H1 (cell line): ENCODE measurements at regions not wholly inside any gene's neighbourhood (a gene's known extent, or its start where the extent isn't known, plus 50 kb on each side); places are given as distances from the start of the nearest gene placed in this dataset.
A peak's percentile ranks its signal among the peaks of the same experiment; 100 is the strongest.

Experiments
- CTCF ChIA-PET: fragments of 300-600 bp; sonication (Branson Sonifier 250); formaldehyde crosslinking; loops from one replicate; lab custom pipeline; 2021; ENCODE audit not compliant: partially characterized antibody; lab: Charles Lee
- POLR2A ChIA-PET: fragments of 300-600 bp; sonication (Branson Sonifier 250); formaldehyde crosslinking; loops from one replicate; lab custom pipeline; 2021; ENCODE audit warnings: inconsistent platforms; ENCODE audit not compliant: partially characterized antibody; lab: Charles Lee
- DNase-seq, 2 experiments: peaks; one replicate each; pipeline versions ENCODE4 v3.0.0 to v3.0.0-alpha.2; 2010 to 2022; ENCODE audit warnings: low spot score in 2 of 2, low read depth in 1 of 2, mixed read lengths in 1 of 2
- FAIRE-seq: peaks from 2 replicates; lab custom pipeline; 2011; peaks lifted over from hg19 to GRCh38; lab: Jason Lieb, UNC
- H2AFZ ChIP-seq: 2 replicates; pipeline ENCODE4 v1.8.1; 2012; ENCODE audit warnings: low read length, inconsistent platforms
- H2AK5ac ChIP-seq: 2 replicates; pipeline ENCODE4 v1.6.1; 2013; ENCODE audit warnings: low read depth, low read length
- H2BK120ac ChIP-seq: replicated peaks from 2 replicates; pipeline ENCODE3; 2013; ENCODE audit warnings: low read depth, low read length, inconsistent platforms
- H2BK12ac ChIP-seq: 2 replicates; pipeline ENCODE4 v1.6.1; 2013; ENCODE audit warnings: low read depth, low read length
- H2BK15ac ChIP-seq: 2 replicates; pipeline ENCODE4 v1.6.1; 2013; ENCODE audit warnings: low read length
- H2BK20ac ChIP-seq: 2 replicates; pipeline ENCODE4 v1.6.1; 2013; ENCODE audit warnings: low read length
- H2BK5ac ChIP-seq: 2 replicates; pipeline ENCODE4 v1.6.1; 2013; ENCODE audit warnings: low read depth, low read length
- H3K14ac ChIP-seq: 2 replicates; pipeline ENCODE4 v1.6.1; 2013; ENCODE audit warnings: inconsistent platforms; ENCODE audit not compliant: insufficient read length
- H3K18ac ChIP-seq: 2 replicates; pipeline ENCODE4 v1.6.1; 2013; ENCODE audit warnings: low read length; ENCODE audit errors: extremely low read depth
- H3K23ac ChIP-seq: 2 replicates; pipeline ENCODE4 v1.6.1; 2013; ENCODE audit warnings: inconsistent platforms; ENCODE audit not compliant: insufficient read length
- H3K23me2 ChIP-seq: 2 replicates; pipeline ENCODE4 v1.6.1; 2013; ENCODE audit warnings: low read depth, low read length
- H3K27ac ChIP-seq: 2 replicates; pipeline ENCODE4 v1.6.1; 2011; ENCODE audit warnings: low read depth, low read length, inconsistent platforms
- H3K27me3 ChIP-seq, 4 experiments: replicated peaks in 1 of 4; 1 replicate in 1 of 4; 2 replicates in 3 of 4; pipeline versions ENCODE4 v1.6.1 to v1.8.1; 2011 to 2013; ENCODE audit warnings: low read length in 3 of 4, mild to moderate bottlenecking in 3 of 4, inconsistent platforms in 2 of 4, mixed read lengths in 2 of 4, moderate library complexity in 1 of 4; ENCODE audit not compliant: control insufficient read depth in 3 of 4, insufficient read depth in 3 of 4; ENCODE audit errors: extremely low read depth in 1 of 4
- H3K36me3 ChIP-seq, 4 experiments: 2 replicates each; pipeline versions ENCODE4 v1.6.1 to v1.8.1; 2011 to 2013; ENCODE audit warnings: mild to moderate bottlenecking in 4 of 4, low read length in 3 of 4, moderate library complexity in 2 of 4, control low read depth in 1 of 4, inconsistent platforms in 1 of 4; ENCODE audit not compliant: insufficient read depth in 4 of 4, control insufficient read depth in 2 of 4
- H3K4ac ChIP-seq: replicated peaks from 2 replicates; pipeline ENCODE3; 2013; ENCODE audit warnings: low read length, low read depth, mixed read lengths, inconsistent platforms; ENCODE audit not compliant: insufficient read length
- H3K4me1 ChIP-seq, 4 experiments: replicated peaks in 1 of 4; 1 replicate in 1 of 4; 2 replicates in 3 of 4; pipeline versions ENCODE4 v1.6.1 to v1.8.1; 2011 to 2013; ENCODE audit warnings: low read length in 3 of 4, inconsistent platforms in 2 of 4, mixed read lengths in 1 of 4; ENCODE audit not compliant: insufficient read depth in 4 of 4, control insufficient read depth in 3 of 4
- H3K4me2 ChIP-seq, 2 experiments: 2 replicates each; pipeline versions ENCODE4 v1.6.1 to v1.8.1; 2011 to 2013; ENCODE audit warnings: low read depth in 2 of 2, low read length in 2 of 2, control low read depth in 1 of 2, inconsistent platforms in 1 of 2, mild to moderate bottlenecking in 1 of 2; ENCODE audit not compliant: insufficient read depth in 1 of 2
- H3K4me3 ChIP-seq, 4 experiments: fragments of 200-600, 300-600 bp in 1 of 4; sonication (generic), shearing (Covaris generic), sonication (Bioruptor Twin) in 1 of 4; 2 replicates each; pipeline versions ENCODE4 v1.5.1 to v1.8.1; 2011 to 2016; ENCODE audit warnings: low read length in 4 of 4, low read depth in 3 of 4, control low read depth in 2 of 4, inconsistent platforms in 2 of 4, mild to moderate bottlenecking in 2 of 4, mixed read lengths in 1 of 4, moderate library complexity in 1 of 4; ENCODE audit not compliant: insufficient read depth in 2 of 4; ENCODE audit errors: extremely low read depth in 1 of 4
- H3K56ac ChIP-seq: replicated peaks from 2 replicates; pipeline ENCODE3; 2013; ENCODE audit warnings: low read depth, mild to moderate bottlenecking, mixed read lengths, low read length, inconsistent platforms; ENCODE audit not compliant: insufficient read length
- H3K79me1 ChIP-seq: 2 replicates; pipeline ENCODE4 v1.6.1; 2013; ENCODE audit warnings: low read depth, low read length, control low read depth
- H3K79me2 ChIP-seq, 2 experiments: 2 replicates each; pipeline versions ENCODE4 v1.6.1 to v1.8.1; 2012 to 2013; ENCODE audit warnings: low read length in 2 of 2, mild to moderate bottlenecking in 2 of 2, inconsistent platforms in 1 of 2; ENCODE audit not compliant: insufficient read depth in 2 of 2, control insufficient read depth in 1 of 2
- H3K9ac ChIP-seq, 4 experiments: replicated peaks in 1 of 4; 1 replicate in 1 of 4; 2 replicates in 3 of 4; pipeline versions ENCODE4 v1.6.1 to v1.8.1; 2011 to 2013; ENCODE audit warnings: low read depth in 3 of 4, low read length in 3 of 4, control low read depth in 2 of 4, mild to moderate bottlenecking in 2 of 4, moderate library complexity in 2 of 4, inconsistent platforms in 1 of 4; ENCODE audit errors: extremely low read depth in 1 of 4
- H3K9me3 ChIP-seq, 2 experiments: 2 replicates each; pipeline versions ENCODE4 v1.6.1 to v1.8.1; 2012 to 2013; ENCODE audit warnings: mild to moderate bottlenecking in 2 of 2, moderate library complexity in 2 of 2, control low read depth in 1 of 2, inconsistent platforms in 1 of 2, low read depth in 1 of 2, low read length in 1 of 2, mixed read lengths in 1 of 2; ENCODE audit not compliant: insufficient read depth in 2 of 2
- H4K20me1 ChIP-seq, 2 experiments: replicated peaks in 1 of 2; 2 replicates each; pipeline versions ENCODE3 to v1.8.1; 2011 to 2013; ENCODE audit warnings: inconsistent platforms in 2 of 2, low read length in 2 of 2, mild to moderate bottlenecking in 1 of 2; ENCODE audit not compliant: insufficient read depth in 2 of 2, control insufficient read depth in 1 of 2
- H4K5ac ChIP-seq: 2 replicates; pipeline ENCODE4 v1.6.1; 2013; ENCODE audit warnings: low read length, low read depth, mixed read lengths, inconsistent platforms; ENCODE audit not compliant: insufficient read length
- H4K8ac ChIP-seq: 2 replicates; pipeline ENCODE4 v1.8.0; 2013; ENCODE audit warnings: mild to moderate bottlenecking, moderate library complexity, low read length, inconsistent platforms; ENCODE audit not compliant: insufficient read depth; ENCODE audit errors: extremely low read depth
- H4K91ac ChIP-seq: replicated peaks from 2 replicates; pipeline ENCODE3; 2013; ENCODE audit warnings: low read length, mixed read lengths, inconsistent platforms; ENCODE audit not compliant: insufficient read length
- HDAC6 ChIP-seq: IDR thresholded peaks from one replicate; pipeline ENCODE4 v1.7.1; 2012; ENCODE audit warnings: low read depth, mild to moderate bottlenecking, inconsistent platforms, low read length, moderate library complexity
- TBP ChIP-seq: IDR thresholded peaks from 2 replicates; pipeline ENCODE4 v1.6.1; 2011; ENCODE audit warnings: low read depth, low read length, improper control_type of control experiment
- WGBS, 2 experiments: shearing (Covaris generic) in 1 of 2; methylation state at CpG; one replicate each; pipeline versions ENCODE4 v1.1.6 to v1.1.7; 2013 to 2015; ENCODE audit warnings: low lambda C conversion rate in 2 of 2, mixed read lengths in 2 of 2, inconsistent platforms in 1 of 2, low coverage in 1 of 2, missing lambda C conversion rate in 1 of 2; ENCODE audit not compliant: insufficient replicate concordance in 2 of 2, insufficient coverage in 1 of 2, insufficient read length in 1 of 2; ENCODE audit errors: extremely low coverage in 1 of 2, missing lambda C conversion rate in 1 of 2; 5-methylcytosine and 5-hydroxymethylcytosine counted together

GRCh38 chr3:128554465-128555097, 61.6 kb upstream of the GATA2 start:
- H2BK15ac ChIP-seq, result peak overlapping the region; percentile 83; the same call in 1 of the 2 replicates
- POLR2A ChIA-PET, result interaction anchor here (1.3 to 1.4 kb wide), 2 partner anchors 21 to 25 kb away, joined by 3 read pairs; no protein-coding TSS in a partner anchor
- peak overlapping the region; percentile 24 to 67 (median 56); a peak in 6 of 8 replicates for H3K4me3 ChIP-seq
- H3K27me3 ChIP-seq, result peaks cover 0 to 30% (median 27%) of the 10 kb centered on the region in 4 experiments; a peak in 6 of 7 replicates
- H2BK120ac ChIP-seq, result no peak overlapping the region
- H2AK5ac ChIP-seq, result no peak overlapping the region
- H3K79me1 ChIP-seq, result no peaks in the 10 kb centered on the region
- peaks cover 2% of the 10 kb centered on the region; the same call in 1 of the 2 replicates for H3K23me2 ChIP-seq
- FAIRE-seq, result no peak
- H3K36me3 ChIP-seq, result no peaks in the 10 kb centered on the region
- H3K4me1 ChIP-seq, result peaks cover 0 to 10% (median 6%) of the 10 kb centered on the region in 4 experiments; a peak in 6 of 7 replicates
- no peak overlapping the region for H3K27ac ChIP-seq
- DNase-seq, result no peak
- H2BK5ac ChIP-seq, result peak overlapping the region; percentile 4; the same call in 1 of the 2 replicates
- no peak overlapping the region for H3K9ac ChIP-seq
- no peaks in the 10 kb centered on the region for H4K20me1 ChIP-seq
- no peak overlapping the region for H3K56ac ChIP-seq
- peak overlapping the region; percentile 66 to 79 for H3K4me2 ChIP-seq
- H3K23ac ChIP-seq, result no peak overlapping the region
- H4K5ac ChIP-seq, result no peak overlapping the region
- H3K4ac ChIP-seq, result no peak overlapping the region
- H3K18ac ChIP-seq, result peak overlapping the region; percentile 25; the same call in 1 of the 2 replicates
- H2BK20ac ChIP-seq, result peak overlapping the region; percentile 82
- H3K9me3 ChIP-seq, result no peaks in the 10 kb centered on the region
- peak overlapping the region; percentile 20; the same call in 1 of the 2 replicates for H2BK12ac ChIP-seq
- 72% methylated on average over 28 of the region's 28 CpGs; no CpG with 5 or more reads in 1 of the 2 experiments for WGBS, 2 experiments
- TF ChIP-seq TBP (peak; percentile 12; the same call in 1 of the 2 replicates), HDAC6 (no peak)
- TF ChIP-seq, all 59 proteins: peak for 1
- Histone ChIP-seq H4K8ac (peak overlapping the region; percentile 90), H3K14ac (no peak overlapping the region), H2AFZ (peak overlapping the region; percentile 28; the same call in 1 of the 2 replicates), H4K91ac (peak overlapping the region; percentile 57), H3K79me2 (no peaks in the 10 kb centered on the region)
- CTCF ChIA-PET, result interaction anchor here (0.9 to 1.7 kb wide), 5 partner anchors 11 to 54 kb away, joined by 3 to 7 read pairs (median 5); no protein-coding TSS in a partner anchor
